GM21381 (cell line): ENCODE measurements at regions not wholly inside any gene's neighbourhood (a gene's known extent, or its start where the extent isn't known, plus 50 kb on each side); places are given as distances from the start of the nearest gene placed in this dataset.
A peak's percentile ranks its signal among the peaks of the same experiment; 100 is the strongest.
"Not testable (repeated sequence)": the region's sequence is repeated elsewhere in the genome, so short reads cannot be mapped to it uniquely, and the experiment has no call there.

ENCODE experiments used
- ATAC-seq: cut with Tn5 transposase; IDR thresholded peaks from one replicate; pipeline ENCODE4 v1.9.1; 2021; ENCODE audit warnings: mild to moderate bottlenecking, moderate library complexity; ENCODE audit not compliant: unreplicated experiment

- ATAC-seq = no peak
These were observed 184.6 kb upstream of the OLFM3 start for GRCh38 chr1:102181341-102181740.

- ATAC-seq = no peak
These were observed 181.8 kb upstream of the OLFM3 start for GRCh38 chr1:102178480-102178879.

- ATAC-seq = peak; percentile 76
These were observed 177.6 kb upstream of the OLFM3 start for GRCh38 chr1:102174259-102174863.

- no peak for ATAC-seq
These were observed 175.5 kb upstream of the OLFM3 start for GRCh38 chr1:102172200-102172599.

- no peak for ATAC-seq
These were observed 167.1 kb upstream of the OLFM3 start for GRCh38 chr1:102163799-102164198.

- ATAC-seq = no peak
These were observed 154.5 kb upstream of the OLFM3 start for GRCh38 chr1:102151242-102151641.

GRCh38 chr1:102120910-102121309 is 124.2 kb upstream of the OLFM3 start:
- ATAC-seq = no peak

- ATAC-seq = no peak
These were observed 121.4 kb upstream of the OLFM3 start for GRCh38 chr1:102118150-102118549.

- no peak for ATAC-seq
These were observed 113.9 kb upstream of the OLFM3 start for GRCh38 chr1:102110586-102110985.

- ATAC-seq = not testable (repeated sequence)
These were observed 112.8 kb upstream of the OLFM3 start for GRCh38 chr1:102109493-102109892.

GRCh38 chr1:102107441-102107840 is 110.7 kb upstream of the OLFM3 start:
- ATAC-seq = no peak

- no peak for ATAC-seq
These were observed 109.3 kb upstream of the OLFM3 start for GRCh38 chr1:102105931-102106550.

- no peak for ATAC-seq
These were observed 106.9 kb upstream of the OLFM3 start for GRCh38 chr1:102103646-102104045.

GRCh38 chr1:102102276-102102780 is 105.6 kb upstream of the OLFM3 start:
- no peak for ATAC-seq

- ATAC-seq = no peak
These were observed 103.9 kb upstream of the OLFM3 start for GRCh38 chr1:102100666-102101065.

- no peak for ATAC-seq
These were observed 103.2 kb upstream of the OLFM3 start for GRCh38 chr1:102099916-102100315.

GRCh38 chr1:102098536-102098935 is 101.8 kb upstream of the OLFM3 start:
- no peak for ATAC-seq

- no peak for ATAC-seq
These were observed 101.4 kb upstream of the OLFM3 start for GRCh38 chr1:102098081-102098480.

GRCh38 chr1:102097451-102097850 is 100.7 kb upstream of the OLFM3 start:
- ATAC-seq = no peak

- ATAC-seq = no peak
These were observed 99.4 kb upstream of the OLFM3 start for GRCh38 chr1:102096162-102096561.

- no peak for ATAC-seq
These were observed 93.1 kb upstream of the OLFM3 start for GRCh38 chr1:102089791-102090190.

GRCh38 chr1:102085896-102086295 is 89.2 kb upstream of the OLFM3 start:
- no peak for ATAC-seq
